ENCODE measurements at regions not wholly inside any gene's neighbourhood (a gene's known extent, or its start where the extent isn't known, plus 50 kb on each side); places are given as distances from the start of the nearest gene placed in this dataset.

- no peaks in the 10 kb centered on the region for H3K27me3 Mint-ChIP-seq
- ChIA-PET POLR2A (no interaction called here), CTCF (no interaction called here)
- Histone ChIP-seq H3K79me2 (ENCODE audit: control insufficient read depth, insufficient read depth, low read length) (no peaks in the 10 kb centered on the region), H2AFZ (ENCODE audit: insufficient read depth, low read depth, low read length, poor library complexity, severe bottlenecking) (no peak overlapping the region), H3K9ac (ENCODE audit: low read length) (no peak overlapping the region), H3K4me1 (ENCODE audit: control insufficient read depth in 2 of 2, insufficient read depth in 2 of 2, low read length in 2 of 2) (no peaks in the 10 kb centered on the region), H4K20me1 (ENCODE audit: control insufficient read depth, insufficient read depth, low read length, poor library complexity, severe bottlenecking) (no peaks in the 10 kb centered on the region), H3K4me3 (ENCODE audit: control extremely low read depth in 1 of 5, extremely low read depth in 1 of 5, insufficient read depth in 1 of 5, low read depth in 2 of 5, low read length in 4 of 5) (no peak overlapping the region), H3K27me3 (replicated peaks in 1 of 4; ENCODE audit: control extremely low read depth in 1 of 4, control insufficient read depth in 3 of 4, insufficient read depth in 4 of 4, low read length in 3 of 4) (no peaks in the 10 kb centered on the region), H3K27ac (ENCODE audit: low read length in 2 of 2) (no peak overlapping the region), H3K4me2 (replicated peaks; ENCODE audit: low read depth, low read length, poor library complexity, severe bottlenecking) (no peak overlapping the region), H3K9me3 (ENCODE audit: control extremely low read depth in 1 of 3, control insufficient read depth in 2 of 3, insufficient read depth in 1 of 3, low read length in 2 of 3) (no peaks in the 10 kb centered on the region), H3K36me3 (replicated peaks in 1 of 2; ENCODE audit: control extremely low read depth in 1 of 2, control insufficient read depth in 1 of 2, extremely low read depth in 1 of 2, insufficient read depth in 2 of 2, low read length in 1 of 2) (no peaks in the 10 kb centered on the region)
- no peaks in the 10 kb centered on the region for H3K4me1 Mint-ChIP-seq
- intact Hi-C loops (cut with micrococcal nuclease) = no loop called here
- H3K27ac Mint-ChIP-seq = no peak overlapping the region
- no peak overlapping the region for H3K4me3 Mint-ChIP-seq
- TF ChIP-seq CTCF (IDR thresholded peaks at IDR 0.05) = no peak
- no peak for TF ChIP-seq EZH2 (IDR thresholded peaks at IDR 0.05; ENCODE audit: borderline replicate concordance, insufficient read depth, low read depth, low read length, poor library complexity, severe bottlenecking)
- ATAC-seq (ENCODE audit: low read depth) (no peak), DNase-seq (no peak)
- H3K9me3 Mint-ChIP-seq (ENCODE audit: insufficient read depth) = no peaks in the 10 kb centered on the region
- no CpG with 5 or more reads among the region's 1 CpG for WGBS (ENCODE audit: insufficient coverage)
These were observed 418.2 kb upstream of the AKR1E2 start for GRCh38 chr10:4407783-4408182.

DNA sequence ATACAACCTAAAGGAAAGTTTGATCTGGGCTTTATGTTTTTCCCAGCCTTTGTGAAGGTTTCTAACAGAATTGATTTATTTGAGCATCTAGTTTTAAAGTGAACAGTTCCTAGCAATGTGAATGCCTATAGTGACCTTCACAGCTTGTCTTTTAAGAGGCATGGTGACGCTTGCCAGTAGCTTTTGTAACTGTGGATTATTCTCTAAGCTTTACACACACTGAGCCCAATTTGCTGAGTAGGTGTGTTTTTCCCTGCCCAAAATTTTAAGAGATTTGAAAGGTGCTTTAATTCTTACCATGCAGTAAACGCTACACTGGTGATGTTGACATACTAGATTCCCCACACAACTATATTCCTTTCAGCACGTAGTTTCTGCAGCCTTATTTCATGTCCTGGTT, 420.2 kb upstream of the AKR1E2 start:
- no peaks in the 10 kb centered on the region for H3K4me1 ChIP-seq (ENCODE audit: control insufficient read depth in 2 of 2, insufficient read depth in 2 of 2, low read length in 2 of 2)
- H2AFZ ChIP-seq (ENCODE audit: insufficient read depth, low read depth, low read length, poor library complexity, severe bottlenecking) = no peak overlapping the region
- no peak overlapping the region for H3K27ac ChIP-seq (ENCODE audit: low read length in 2 of 2)
- H4K20me1 ChIP-seq (ENCODE audit: control insufficient read depth, insufficient read depth, low read length, poor library complexity, severe bottlenecking) = no peaks in the 10 kb centered on the region
- H3K27me3 ChIP-seq (replicated peaks in 1 of 4; ENCODE audit: control extremely low read depth in 1 of 4, control insufficient read depth in 3 of 4, insufficient read depth in 4 of 4, low read length in 3 of 4) = no peaks in the 10 kb centered on the region
- Mint-ChIP-seq H3K4me1 (no peaks in the 10 kb centered on the region), H3K4me3 (no peak overlapping the region), H3K27ac (no peak overlapping the region), H3K9me3 (ENCODE audit: insufficient read depth) (no peaks in the 10 kb centered on the region), H3K27me3 (no peaks in the 10 kb centered on the region)
- ChIA-PET POLR2A (no interaction called here), CTCF (no interaction called here)
- no peaks in the 10 kb centered on the region for H3K79me2 ChIP-seq (ENCODE audit: control insufficient read depth, insufficient read depth, low read length)
- TF ChIP-seq CTCF (IDR thresholded peaks at IDR 0.05) (no peak), EZH2 (IDR thresholded peaks at IDR 0.05; ENCODE audit: borderline replicate concordance, insufficient read depth, low read depth, low read length, poor library complexity, severe bottlenecking) (no peak)
- H3K36me3 ChIP-seq (replicated peaks in 1 of 2; ENCODE audit: control extremely low read depth in 1 of 2, control insufficient read depth in 1 of 2, extremely low read depth in 1 of 2, insufficient read depth in 2 of 2, low read length in 1 of 2) = no peaks in the 10 kb centered on the region
- H3K4me3 ChIP-seq (ENCODE audit: control extremely low read depth in 1 of 5, extremely low read depth in 1 of 5, insufficient read depth in 1 of 5, low read depth in 2 of 5, low read length in 4 of 5) = no peak overlapping the region
- no peaks in the 10 kb centered on the region for H3K9me3 ChIP-seq (ENCODE audit: control extremely low read depth in 1 of 3, control insufficient read depth in 2 of 3, insufficient read depth in 1 of 3, low read length in 2 of 3)
- ATAC-seq (ENCODE audit: low read depth) = no peak
- no peak overlapping the region for H3K4me2 ChIP-seq (replicated peaks; ENCODE audit: low read depth, low read length, poor library complexity, severe bottlenecking)
- DNase-seq = no peak
- intact Hi-C loops (cut with micrococcal nuclease) = no loop called here
- H3K9ac ChIP-seq (ENCODE audit: low read length) = no peak overlapping the region
- WGBS (ENCODE audit: insufficient coverage) = 86% methylated on average over 2 of the region's 3 CpGs

All from B cell (primary cell).